HCT116 (cell line): ENCODE measurements at regions not wholly inside any gene's neighbourhood (a gene's known extent, or its start where the extent isn't known, plus 50 kb on each side); places are given as distances from the start of the nearest gene placed in this dataset.

ENCODE experiments used
- ATF3 ChIP-seq: IDR thresholded peaks from 2 replicates; pipeline ENCODE4 v1.6.1; 2012
- CEBPB ChIP-seq: IDR thresholded peaks from 2 replicates; pipeline ENCODE4 v1.6.1; 2012; ENCODE audit warnings: low read depth
- CTCF ChIP-seq, 3 experiments: fragments of 200-600 bp in 1 of 3; sonication (generic) in 1 of 3; IDR thresholded peaks in 2 of 3; conservative IDR thresholded peaks in 1 of 3; 2 replicates each; pipeline ENCODE4 v1.5.1; 2012 to 2017; ENCODE audit warnings: low read depth in 2 of 3, low read length in 2 of 3, antibody characterized with exemption in 1 of 3, borderline replicate concordance in 1 of 3, control low read depth in 1 of 3, mild to moderate bottlenecking in 1 of 3, mixed read lengths in 1 of 3, mixed run types in 1 of 3, moderate library complexity in 1 of 3; ENCODE audit not compliant: insufficient read depth in 1 of 3
- EZH2 ChIP-seq: fragments of 200-600 bp; sonication (generic); IDR thresholded peaks from 2 replicates; pipeline ENCODE4 v1.6.1; 2017; ENCODE audit warnings: antibody characterized with exemption, mixed run types
- EZH2phosphoT487 ChIP-seq: fragments of 200-600 bp; IDR thresholded peaks from 2 replicates; pipeline ENCODE4 v1.6.1; 2018; ENCODE audit warnings: antibody characterized with exemption, borderline replicate concordance
- FOSL1 ChIP-seq: IDR thresholded peaks from 2 replicates; pipeline ENCODE4 v1.6.1; 2012; ENCODE audit warnings: low read depth
- POLR2AphosphoS5 ChIP-seq: IDR thresholded peaks from 2 replicates; pipeline ENCODE4 v1.6.1; 2011; ENCODE audit warnings: mild to moderate bottlenecking, low read depth, low read length, moderate library complexity
- RAD21 ChIP-seq: IDR thresholded peaks from 2 replicates; pipeline ENCODE4 v1.6.1; 2012; ENCODE audit warnings: low read depth, mild to moderate bottlenecking
- TCF7L2 ChIP-seq: IDR thresholded peaks from 2 replicates; pipeline ENCODE4 v1.7.0; 2011; ENCODE audit warnings: borderline replicate concordance, inconsistent platforms; ENCODE audit not compliant: insufficient read depth, insufficient read length; ENCODE audit errors: extremely low read depth
- ZNF274 ChIP-seq: fragments of 200-500 bp; sonication (Bioruptor generic); IDR thresholded peaks from 2 replicates; pipeline ENCODE4 v1.6.1; 2014; ENCODE audit warnings: mild to moderate bottlenecking, low read depth, low read length, inconsistent platforms
- TF ChIP-seq, protein P1 (sequence below): IDR thresholded peaks from 2 replicates; pipeline ENCODE4 v1.6.1; 2011; ENCODE audit warnings: mild to moderate bottlenecking, low read length, moderate library complexity; ENCODE audit not compliant: insufficient replicate concordance; ENCODE audit errors: extremely low read depth

DNA sequence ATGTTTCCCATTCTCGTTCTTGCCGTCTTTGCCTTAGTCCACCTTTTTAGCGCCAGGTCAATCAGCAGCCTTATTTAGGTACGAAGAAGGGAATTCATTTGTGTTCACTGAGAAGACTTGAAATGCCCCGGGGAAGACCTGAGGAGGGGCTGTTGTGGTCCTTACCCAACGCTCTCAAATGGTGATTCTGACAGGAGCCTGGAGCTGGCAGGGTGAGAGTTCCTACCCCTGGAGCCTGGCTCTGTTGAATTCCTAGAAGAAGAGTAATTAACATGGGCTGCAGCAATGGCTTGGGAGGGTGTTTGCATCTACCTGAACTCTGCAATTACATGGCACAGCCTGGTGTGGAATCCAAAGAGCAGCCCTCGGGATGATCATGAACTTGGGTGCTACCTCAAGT is 76.9 kb upstream of the DSCAM start:
- TF ChIP-seq CTCF (IDR thresholded peaks at IDR 0.05 in 2 of 3, conservative IDR thresholded peaks at IDR 0.05 in 1 of 3; ENCODE audit: borderline replicate concordance in 1 of 3, insufficient read depth in 1 of 3, low read depth in 2 of 3, low read length in 2 of 3) (no peak), ATF3 (no peak), EZH2phosphoT487 (no peak), ZNF274 (no peak), POLR2AphosphoS5 (no peak), TCF7L2 (no peak), EZH2 (no peak), RAD21 (no peak), FOSL1 (no peak), CEBPB (no peak)
- TF ChIP-seq, protein P1, sequence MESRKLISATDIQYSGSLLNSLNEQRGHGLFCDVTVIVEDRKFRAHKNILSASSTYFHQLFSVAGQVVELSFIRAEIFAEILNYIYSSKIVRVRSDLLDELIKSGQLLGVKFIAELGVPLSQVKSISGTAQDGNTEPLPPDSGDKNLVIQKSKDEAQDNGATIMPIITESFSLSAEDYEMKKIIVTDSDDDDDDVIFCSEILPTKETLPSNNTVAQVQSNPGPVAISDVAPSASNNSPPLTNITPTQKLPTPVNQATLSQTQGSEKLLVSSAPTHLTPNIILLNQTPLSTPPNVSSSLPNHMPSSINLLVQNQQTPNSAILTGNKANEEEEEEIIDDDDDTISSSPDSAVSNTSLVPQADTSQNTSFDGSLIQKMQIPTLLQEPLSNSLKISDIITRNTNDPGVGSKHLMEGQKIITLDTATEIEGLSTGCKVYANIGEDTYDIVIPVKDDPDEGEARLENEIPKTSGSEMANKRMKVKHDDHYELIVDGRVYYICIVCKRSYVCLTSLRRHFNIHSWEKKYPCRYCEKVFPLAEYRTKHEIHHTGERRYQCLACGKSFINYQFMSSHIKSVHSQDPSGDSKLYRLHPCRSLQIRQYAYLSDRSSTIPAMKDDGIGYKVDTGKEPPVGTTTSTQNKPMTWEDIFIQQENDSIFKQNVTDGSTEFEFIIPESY: no peak
